ENCODE measurements at regions not wholly inside any gene's neighbourhood (a gene's known extent, or its start where the extent isn't known, plus 50 kb on each side); places are given as distances from the start of the nearest gene placed in this dataset.
"Not testable (repeated sequence)": the region's sequence is repeated elsewhere in the genome, so short reads cannot be mapped to it uniquely, and the experiment has no call there.

GRCh38 chr22:48727454-48728058, 1100.1 kb downstream of the BRD1 start:
- H3K4me1 ChIP-seq (ENCODE audit: control insufficient read depth, insufficient read depth, low read length): no peaks in the 10 kb centered on the region
- no peak overlapping the region for H3K4me3 ChIP-seq (ENCODE audit: low read length)
- H3K27me3 ChIP-seq (ENCODE audit: control insufficient read depth, insufficient read depth, low read length): no peaks in the 10 kb centered on the region
- H3K36me3 ChIP-seq (ENCODE audit: control insufficient read depth, insufficient read depth, low read length): no peaks in the 10 kb centered on the region
- H3K9ac ChIP-seq (ENCODE audit: low read length): no peak overlapping the region
- H3K27ac ChIP-seq (ENCODE audit: low read depth, low read length): no peak overlapping the region

DNA sequence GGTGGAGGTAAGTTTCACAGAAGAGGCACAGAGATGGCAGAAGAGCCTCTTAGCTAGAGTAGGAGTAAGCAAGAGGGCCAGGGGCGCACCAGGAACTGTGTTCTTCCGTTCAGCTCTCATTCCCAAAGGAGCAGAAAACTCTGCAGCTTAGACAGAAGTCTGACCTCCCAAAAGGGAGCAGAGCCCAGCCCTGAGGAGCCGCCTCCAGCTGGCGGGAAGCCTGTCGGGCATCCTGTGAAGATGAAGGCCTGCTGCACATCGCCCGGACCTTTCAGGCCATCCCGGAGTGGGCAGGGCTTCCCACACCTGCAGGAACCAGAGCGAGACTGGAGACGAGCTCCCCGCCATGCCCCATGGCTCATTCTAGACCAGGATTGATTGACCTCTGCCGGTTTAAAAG, 1102.8 kb downstream of the BRD1 start:
- Histone ChIP-seq H3K27ac (ENCODE audit: low read depth, low read length) (no peak overlapping the region), H3K4me1 (ENCODE audit: control insufficient read depth, insufficient read depth, low read length) (no peaks in the 10 kb centered on the region), H3K9ac (ENCODE audit: low read length) (no peak overlapping the region), H3K27me3 (ENCODE audit: control insufficient read depth, insufficient read depth, low read length) (no peaks in the 10 kb centered on the region), H3K36me3 (ENCODE audit: control insufficient read depth, insufficient read depth, low read length) (no peaks in the 10 kb centered on the region), H3K4me3 (ENCODE audit: low read length) (no peak overlapping the region)

- Histone ChIP-seq H3K36me3 (ENCODE audit: control insufficient read depth, insufficient read depth, low read length) (no peaks in the 10 kb centered on the region), H3K9ac (ENCODE audit: low read length) (no peak overlapping the region), H3K4me1 (ENCODE audit: control insufficient read depth, insufficient read depth, low read length) (no peaks in the 10 kb centered on the region), H3K27me3 (ENCODE audit: control insufficient read depth, insufficient read depth, low read length) (no peaks in the 10 kb centered on the region), H3K4me3 (ENCODE audit: low read length) (no peak overlapping the region), H3K27ac (ENCODE audit: low read depth, low read length) (no peak overlapping the region)
Measured at GRCh38 chr22:48722661-48723060, 1105.0 kb downstream of the BRD1 start.

- H3K9ac ChIP-seq (ENCODE audit: low read length): no peak overlapping the region
- no peaks in the 10 kb centered on the region for H3K27me3 ChIP-seq (ENCODE audit: control insufficient read depth, insufficient read depth, low read length)
- H3K27ac ChIP-seq (ENCODE audit: low read depth, low read length): no peak overlapping the region
- no peak overlapping the region for H3K4me3 ChIP-seq (ENCODE audit: low read length)
- H3K4me1 ChIP-seq (ENCODE audit: control insufficient read depth, insufficient read depth, low read length): no peaks in the 10 kb centered on the region
- H3K36me3 ChIP-seq (ENCODE audit: control insufficient read depth, insufficient read depth, low read length): no peaks in the 10 kb centered on the region
Measured at GRCh38 chr22:48721395-48721669, 1106.3 kb downstream of the BRD1 start.

DNA sequence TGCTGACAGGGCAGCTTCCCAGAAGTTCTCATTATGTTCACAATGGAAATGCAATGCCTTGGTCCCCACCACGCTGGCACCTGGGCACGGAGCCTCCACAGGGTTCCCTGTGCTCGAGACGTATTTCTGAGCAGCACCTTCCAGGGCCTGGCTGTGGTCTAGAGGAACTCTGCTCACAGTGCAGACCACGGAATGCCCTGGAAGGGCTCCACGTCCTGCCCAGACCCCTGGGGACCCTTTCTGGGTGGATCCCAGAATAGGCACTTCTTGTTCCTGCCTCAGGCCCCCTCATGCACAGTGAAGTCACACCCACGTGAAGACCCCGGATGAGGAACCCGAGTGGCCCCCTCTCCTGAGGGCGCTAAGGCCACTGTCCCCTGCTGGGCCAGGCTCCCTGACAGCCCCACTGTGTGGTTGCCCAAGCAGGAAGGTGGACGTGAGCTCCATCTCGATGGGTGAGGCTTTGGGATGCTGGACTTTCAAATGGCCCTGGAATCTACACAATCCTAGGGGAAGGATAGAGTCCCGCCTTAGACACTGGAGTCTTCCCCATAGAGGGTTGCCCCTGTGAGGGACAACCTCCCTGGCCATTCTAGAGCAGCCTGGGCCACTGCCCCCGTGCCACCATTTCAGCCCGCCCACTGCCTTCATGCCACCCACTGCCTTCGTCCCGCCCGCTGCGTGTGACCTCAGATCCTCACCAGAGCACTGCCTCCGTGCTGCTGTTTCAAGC, 1106.8 kb downstream of the BRD1 start:
- no peaks in the 10 kb centered on the region for H3K4me1 ChIP-seq (ENCODE audit: control insufficient read depth, insufficient read depth, low read length)
- no peak overlapping the region for H3K9ac ChIP-seq (ENCODE audit: low read length)
- no peak overlapping the region for H3K27ac ChIP-seq (ENCODE audit: low read depth, low read length)
- H3K36me3 ChIP-seq (ENCODE audit: control insufficient read depth, insufficient read depth, low read length): no peaks in the 10 kb centered on the region
- no peaks in the 10 kb centered on the region for H3K27me3 ChIP-seq (ENCODE audit: control insufficient read depth, insufficient read depth, low read length)
- H3K4me3 ChIP-seq (ENCODE audit: low read length): no peak overlapping the region

- no peaks in the 10 kb centered on the region for H3K27me3 ChIP-seq (ENCODE audit: control insufficient read depth, insufficient read depth, low read length)
- no peak overlapping the region for H3K9ac ChIP-seq (ENCODE audit: low read length)
- no peaks in the 10 kb centered on the region for H3K4me1 ChIP-seq (ENCODE audit: control insufficient read depth, insufficient read depth, low read length)
- no peaks in the 10 kb centered on the region for H3K36me3 ChIP-seq (ENCODE audit: control insufficient read depth, insufficient read depth, low read length)
- no peak overlapping the region for H3K4me3 ChIP-seq (ENCODE audit: low read length)
- H3K27ac ChIP-seq (ENCODE audit: low read depth, low read length): no peak overlapping the region
Measured at GRCh38 chr22:48719978-48720661, 1107.6 kb downstream of the BRD1 start.

DNA sequence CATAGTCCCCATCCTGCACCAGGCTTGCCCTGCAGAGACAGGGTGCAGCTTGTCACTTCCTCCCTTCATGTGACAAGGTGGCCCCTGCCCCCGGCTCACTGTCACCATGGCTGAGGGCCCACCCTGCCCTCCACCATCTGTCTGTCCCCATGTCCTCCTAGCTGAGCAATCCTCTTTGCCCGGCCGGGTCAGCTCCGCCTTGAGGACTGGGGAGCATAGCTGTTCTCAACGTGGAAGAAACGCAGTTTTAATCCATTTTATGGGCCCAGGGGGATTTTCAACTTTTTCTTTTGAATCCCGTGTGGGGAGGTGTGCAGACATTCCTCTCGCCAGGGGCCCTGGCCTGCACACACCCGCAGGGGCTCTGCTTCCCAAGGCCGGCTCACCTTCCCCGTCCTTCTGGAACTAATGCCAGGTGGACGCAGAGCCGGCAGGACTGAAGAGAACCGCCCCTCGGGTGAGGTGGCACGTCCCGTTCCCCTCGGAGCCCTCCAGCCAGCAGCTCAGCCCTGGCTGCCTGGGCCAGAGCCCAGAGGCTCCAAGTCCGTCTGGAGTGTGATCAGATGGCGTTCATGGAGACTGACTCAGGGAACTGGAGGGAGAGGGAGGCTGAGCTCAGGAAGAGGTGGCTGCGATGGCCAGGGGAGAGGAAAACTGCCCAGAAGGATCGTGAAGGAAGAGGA, 1108.7 kb downstream of the BRD1 start:
- no peak overlapping the region for H3K27ac ChIP-seq (ENCODE audit: low read depth, low read length)
- no peaks in the 10 kb centered on the region for H3K4me1 ChIP-seq (ENCODE audit: control insufficient read depth, insufficient read depth, low read length)
- no peak overlapping the region for H3K9ac ChIP-seq (ENCODE audit: low read length)
- no peak overlapping the region for H3K4me3 ChIP-seq (ENCODE audit: low read length)
- no peaks in the 10 kb centered on the region for H3K36me3 ChIP-seq (ENCODE audit: control insufficient read depth, insufficient read depth, low read length)
- H3K27me3 ChIP-seq (ENCODE audit: control insufficient read depth, insufficient read depth, low read length): no peaks in the 10 kb centered on the region

DNA sequence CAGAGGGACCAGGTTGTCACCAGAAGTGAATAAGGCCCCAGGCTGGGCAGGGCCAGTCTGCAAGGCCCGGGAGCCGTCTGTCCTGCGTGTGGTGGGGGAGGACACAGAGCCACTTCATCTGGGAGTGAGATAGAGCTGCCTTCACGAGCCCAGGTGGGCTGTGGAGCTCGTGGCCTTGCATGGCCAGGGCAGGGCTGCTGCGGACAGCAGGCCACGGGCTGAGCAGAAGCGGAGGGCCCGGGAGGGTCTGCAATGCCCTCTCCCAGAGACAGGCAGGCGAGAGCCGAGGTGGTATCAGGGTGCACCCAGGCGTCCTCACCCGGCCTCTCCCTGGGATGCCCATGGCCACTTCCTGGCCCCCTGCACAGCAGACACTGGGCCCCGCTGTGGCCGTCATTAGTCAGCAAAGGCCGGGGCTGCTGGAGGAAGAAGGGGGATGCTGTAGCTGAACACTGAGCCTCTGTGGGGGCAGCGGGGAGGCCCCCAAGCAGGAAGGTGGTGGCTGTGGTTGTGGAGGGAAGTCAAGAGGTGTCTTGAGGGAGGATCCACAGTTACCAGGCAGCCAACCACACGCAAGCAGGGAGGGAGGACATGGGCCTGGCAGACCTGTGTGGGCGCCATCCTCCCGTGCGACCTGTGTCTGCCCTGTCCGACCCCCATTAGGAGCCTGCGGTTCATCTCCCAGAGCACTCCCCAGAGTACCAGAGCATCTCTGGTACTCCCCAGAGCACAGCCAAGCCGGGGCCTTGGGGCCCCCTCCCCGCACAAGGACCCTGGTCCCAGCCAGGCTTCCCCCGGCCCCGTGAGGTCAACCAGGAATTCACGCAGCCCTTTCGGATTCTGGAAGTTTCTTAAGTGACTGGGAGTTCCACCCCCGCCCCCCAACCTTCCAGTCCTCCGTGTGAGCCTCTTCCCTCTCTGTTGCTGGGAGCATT, 1109.5 kb downstream of the BRD1 start:
- H3K9ac ChIP-seq (ENCODE audit: low read length): no peak overlapping the region
- no peaks in the 10 kb centered on the region for H3K27me3 ChIP-seq (ENCODE audit: control insufficient read depth, insufficient read depth, low read length)
- H3K27ac ChIP-seq (ENCODE audit: low read depth, low read length): no peak overlapping the region
- H3K4me1 ChIP-seq (ENCODE audit: control insufficient read depth, insufficient read depth, low read length): no peaks in the 10 kb centered on the region
- no peaks in the 10 kb centered on the region for H3K36me3 ChIP-seq (ENCODE audit: control insufficient read depth, insufficient read depth, low read length)
- no peak overlapping the region for H3K4me3 ChIP-seq (ENCODE audit: low read length)

- Histone ChIP-seq H3K27ac (ENCODE audit: low read depth, low read length) (no peak overlapping the region), H3K4me1 (ENCODE audit: control insufficient read depth, insufficient read depth, low read length) (no peaks in the 10 kb centered on the region), H3K27me3 (ENCODE audit: control insufficient read depth, insufficient read depth, low read length) (no peaks in the 10 kb centered on the region)
Measured at GRCh38 chr22:48717076-48717810, 1110.4 kb downstream of the BRD1 start.

GRCh38 chr22:48716154-48716553, 1111.5 kb downstream of the BRD1 start:
- H3K4me1 ChIP-seq (ENCODE audit: control insufficient read depth, insufficient read depth, low read length); H3K27ac ChIP-seq (ENCODE audit: low read depth, low read length); H3K36me3 ChIP-seq (ENCODE audit: control insufficient read depth, insufficient read depth, low read length); H3K27me3 ChIP-seq (ENCODE audit: control insufficient read depth, insufficient read depth, low read length); H3K9ac ChIP-seq (ENCODE audit: low read length); H3K4me3 ChIP-seq (ENCODE audit: low read length): not testable (repeated sequence)

More at GRCh38 chr22:48717076-48717810, 1110.4 kb downstream of the BRD1 start:
- Histone ChIP-seq H3K4me3 (ENCODE audit: low read length) (no peak overlapping the region), H3K9ac (ENCODE audit: low read length) (no peak overlapping the region), H3K36me3 (ENCODE audit: control insufficient read depth, insufficient read depth, low read length) (no peaks in the 10 kb centered on the region)

DNA sequence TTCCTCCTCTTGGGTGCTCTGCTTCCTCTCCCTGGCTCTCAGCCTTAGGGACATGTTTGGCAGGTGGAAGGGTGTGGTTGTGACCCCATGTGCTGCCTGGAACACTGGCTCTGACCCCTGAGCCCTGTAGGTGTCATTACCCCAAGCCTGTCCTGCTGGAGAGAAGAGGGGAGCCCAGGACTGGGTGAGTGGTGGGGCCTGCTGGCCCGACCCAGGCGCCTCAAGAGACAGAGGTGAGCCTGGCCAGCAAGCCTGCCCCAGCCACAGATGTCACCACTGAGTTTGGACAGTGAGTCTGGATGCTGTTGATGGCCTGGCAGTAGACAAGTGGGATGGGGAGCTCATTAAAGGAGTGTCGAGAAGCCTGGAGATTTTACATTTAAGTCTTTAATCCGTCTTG, 1112.2 kb downstream of the BRD1 start:
- Histone ChIP-seq H3K9ac (ENCODE audit: low read length) (no peak overlapping the region), H3K36me3 (ENCODE audit: control insufficient read depth, insufficient read depth, low read length) (no peaks in the 10 kb centered on the region), H3K4me1 (ENCODE audit: control insufficient read depth, insufficient read depth, low read length) (no peaks in the 10 kb centered on the region), H3K27ac (ENCODE audit: low read depth, low read length) (no peak overlapping the region), H3K27me3 (ENCODE audit: control insufficient read depth, insufficient read depth, low read length) (no peaks in the 10 kb centered on the region), H3K4me3 (ENCODE audit: low read length) (no peak overlapping the region)
